ENCODE measurements at regions not wholly inside any gene's neighbourhood (a gene's known extent, or its start where the extent isn't known, plus 50 kb on each side); places are given as distances from the start of the nearest gene placed in this dataset.

GRCh38 chr2:5842326-5842725 lies 150.1 kb downstream of the SOX11 start:
- DNase-seq (ENCODE audit: low spot score), result no peak

- DNase-seq (ENCODE audit: low spot score), result no peak
Measured at GRCh38 chr2:5845798-5846330, 153.7 kb downstream of the SOX11 start.

GRCh38 chr2:5846881-5847280 lies 154.7 kb downstream of the SOX11 start:
- no peak for DNase-seq (ENCODE audit: low spot score)

GRCh38 chr2:5849562-5849961 lies 157.4 kb downstream of the SOX11 start:
- DNase-seq (ENCODE audit: low spot score), result no peak

GRCh38 chr2:5851410-5851809 lies 159.2 kb downstream of the SOX11 start:
- no peak for DNase-seq (ENCODE audit: low spot score)

GRCh38 chr2:5854797-5855196 lies 162.6 kb downstream of the SOX11 start:
- no peak for DNase-seq (ENCODE audit: low spot score)

GRCh38 chr2:5867056-5867455 lies 174.9 kb downstream of the SOX11 start:
- DNase-seq (ENCODE audit: low spot score), result no peak

- DNase-seq (ENCODE audit: low spot score), result no peak
Measured at GRCh38 chr2:5868931-5869330, 176.7 kb downstream of the SOX11 start.

GRCh38 chr2:5869936-5870335 lies 177.8 kb downstream of the SOX11 start:
- no peak for DNase-seq (ENCODE audit: low spot score)

GRCh38 chr2:5877360-5877759 lies 185.2 kb downstream of the SOX11 start:
- DNase-seq (ENCODE audit: low spot score), result no peak

GRCh38 chr2:5885451-5886173 lies 193.4 kb downstream of the SOX11 start:
- no peak for DNase-seq (ENCODE audit: low spot score)

- no peak for DNase-seq (ENCODE audit: low spot score)
Measured at GRCh38 chr2:5886462-5886861, 194.3 kb downstream of the SOX11 start.

GRCh38 chr2:5888126-5888525 lies 195.9 kb downstream of the SOX11 start:
- no peak for DNase-seq (ENCODE audit: low spot score)

GRCh38 chr2:5889519-5889918 lies 197.3 kb downstream of the SOX11 start:
- no peak for DNase-seq (ENCODE audit: low spot score)

GRCh38 chr2:5894355-5894754 lies 202.2 kb downstream of the SOX11 start:
- DNase-seq (ENCODE audit: low spot score), result no peak

GRCh38 chr2:5895284-5895683 lies 203.1 kb downstream of the SOX11 start:
- DNase-seq (ENCODE audit: low spot score), result no peak

- no peak for DNase-seq (ENCODE audit: low spot score)
Measured at GRCh38 chr2:5897249-5897648, 205.1 kb downstream of the SOX11 start.

GRCh38 chr2:5898667-5899066 lies 206.5 kb downstream of the SOX11 start:
- no peak for DNase-seq (ENCODE audit: low spot score)

GRCh38 chr2:5905661-5906060 lies 213.5 kb downstream of the SOX11 start:
- DNase-seq (ENCODE audit: low spot score), result no peak

- DNase-seq (ENCODE audit: low spot score), result no peak
Measured at GRCh38 chr2:5908071-5908470, 215.9 kb downstream of the SOX11 start.

- no peak for DNase-seq (ENCODE audit: low spot score)
Measured at GRCh38 chr2:5911718-5912117, 219.5 kb downstream of the SOX11 start.

GRCh38 chr2:5913711-5914395 lies 221.7 kb downstream of the SOX11 start:
- DNase-seq (ENCODE audit: low spot score), result no peak

- no peak for DNase-seq (ENCODE audit: low spot score)
Measured at GRCh38 chr2:5914811-5915611, 222.8 kb downstream of the SOX11 start.
